Muscle of leg (tissue), 3 donors: ENCODE measurements at regions not wholly inside any gene's neighbourhood (a gene's known extent, or its start where the extent isn't known, plus 50 kb on each side); places are given as distances from the start of the nearest gene placed in this dataset.
A peak's percentile ranks its signal among the peaks of the same experiment; 100 is the strongest.

Experiments
- DNase-seq: peaks from one replicate; pipeline ENCODE4 v3.0.0; 2013
- H3K27ac ChIP-seq: one replicate; pipeline ENCODE4 v1.5.1; 2013; ENCODE audit warnings: mild to moderate bottlenecking, low read length, control low read depth
- H3K27me3 ChIP-seq: one replicate; pipeline ENCODE4 v1.6.1; 2013; ENCODE audit warnings: low read length; ENCODE audit not compliant: control insufficient read depth, insufficient read depth
- H3K36me3 ChIP-seq: one replicate; pipeline ENCODE4 v1.6.1; 2013; ENCODE audit warnings: low read length; ENCODE audit not compliant: control insufficient read depth, insufficient read depth
- H3K4me1 ChIP-seq: one replicate; pipeline ENCODE4 v1.6.1; 2013; ENCODE audit warnings: low read length; ENCODE audit not compliant: control insufficient read depth, insufficient read depth
- H3K4me3 ChIP-seq: one replicate; pipeline ENCODE4 v1.5.1; 2013; ENCODE audit warnings: low read length, control low read depth
- H3K9me3 ChIP-seq: replicated peaks from 2 replicates; pipeline ENCODE4 v1.6.1; 2013; ENCODE audit warnings: low read depth, low read length; ENCODE audit not compliant: control insufficient read depth
- WGBS: methylation state at CpG from one replicate; pipeline ENCODE4 v1.1.5; 2013; ENCODE audit warnings: missing lambda C conversion rate; ENCODE audit not compliant: insufficient coverage; 5-methylcytosine and 5-hydroxymethylcytosine counted together

DNA sequence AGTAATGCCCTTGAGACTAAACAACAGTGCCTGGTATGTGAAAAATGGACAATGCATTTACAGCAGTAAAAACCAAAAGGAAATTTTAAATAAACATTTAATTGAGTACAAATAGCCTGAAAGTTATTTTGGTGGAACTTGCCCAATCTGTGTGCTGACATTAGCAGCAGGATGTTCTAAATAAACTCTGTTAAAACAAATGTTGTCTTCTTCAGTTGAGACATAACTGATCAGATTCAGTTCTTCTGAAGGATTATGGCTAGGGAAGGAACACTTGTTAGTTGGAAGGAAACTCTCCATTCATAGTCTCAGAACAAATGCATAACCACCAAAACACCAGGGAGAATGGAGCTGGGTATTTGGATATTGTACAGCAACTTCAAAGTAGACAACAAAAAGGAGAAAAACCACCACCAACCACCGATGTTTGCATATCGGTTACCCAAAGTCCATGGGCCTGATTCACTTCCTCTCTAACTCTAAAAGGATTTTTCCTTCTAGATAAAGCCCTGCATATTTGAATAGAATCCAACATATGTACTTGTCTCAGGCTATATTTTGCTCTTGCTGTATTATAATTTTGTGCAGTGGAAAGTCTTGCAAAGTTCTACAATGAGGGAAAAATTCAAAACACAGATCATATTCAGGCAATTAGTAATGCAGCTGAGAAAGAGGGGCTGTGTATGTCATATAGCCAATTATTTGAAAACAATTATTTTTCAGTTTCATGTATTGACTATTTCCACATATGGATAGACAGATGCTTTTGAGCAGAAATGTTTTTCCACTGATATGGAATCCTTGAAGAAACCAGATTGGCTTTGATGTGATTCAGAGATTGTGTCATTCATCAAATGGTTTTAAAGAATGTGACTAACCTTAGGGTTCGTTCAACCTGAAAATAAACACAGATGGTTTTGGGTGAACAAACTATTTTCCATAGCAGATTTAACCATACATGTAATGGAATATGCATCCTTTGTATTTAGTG lies 152.2 kb upstream of the BMP4 start:
- H3K27me3 ChIP-seq, result no peaks in the 10 kb centered on the region
- no peak overlapping the region for H3K27ac ChIP-seq
- no peaks in the 10 kb centered on the region for H3K36me3 ChIP-seq
- WGBS, result no CpG with 5 or more reads among the region's 3 CpGs
- H3K4me1 ChIP-seq, result peaks cover 6% of the 10 kb centered on the region
- H3K4me3 ChIP-seq, result no peak overlapping the region
- DNase-seq, result peak; percentile 43
- H3K9me3 ChIP-seq, result no peaks in the 10 kb centered on the region

GRCh38 chr14:54109521-54110120 lies 153.0 kb upstream of the BMP4 start:
- H3K4me3 ChIP-seq, result no peak overlapping the region
- DNase-seq, result no peak
- no peaks in the 10 kb centered on the region for H3K36me3 ChIP-seq
- WGBS, result no CpG with 5 or more reads among the region's 2 CpGs
- H3K4me1 ChIP-seq, result peaks cover 6% of the 10 kb centered on the region
- no peaks in the 10 kb centered on the region for H3K9me3 ChIP-seq
- no peak overlapping the region for H3K27ac ChIP-seq
- H3K27me3 ChIP-seq, result no peaks in the 10 kb centered on the region

- Histone ChIP-seq H3K27ac (no peak overlapping the region), H3K27me3 (no peaks in the 10 kb centered on the region), H3K36me3 (no peaks in the 10 kb centered on the region), H3K9me3 (no peaks in the 10 kb centered on the region), H3K4me1 (no peaks in the 10 kb centered on the region), H3K4me3 (no peak overlapping the region)
- WGBS, result no CpG with 5 or more reads among the region's 1 CpG
- DNase-seq, result no peak
Observed at GRCh38 chr14:54114941-54115340, 158.3 kb upstream of the BMP4 start.

GRCh38 chr14:54116198-54116885 lies 159.7 kb upstream of the BMP4 start:
- no CpG with 5 or more reads among the region's 2 CpGs for WGBS
- no peak overlapping the region for H3K27ac ChIP-seq

GRCh38 chr14:54116972-54117371 lies 160.3 kb upstream of the BMP4 start:
- WGBS, result no CpG with 5 or more reads among the region's 2 CpGs
- H3K4me3 ChIP-seq, result no peak overlapping the region
- no peaks in the 10 kb centered on the region for H3K4me1 ChIP-seq
- H3K9me3 ChIP-seq, result no peaks in the 10 kb centered on the region
- H3K27ac ChIP-seq, result no peak overlapping the region
- no peaks in the 10 kb centered on the region for H3K27me3 ChIP-seq
- no peak for DNase-seq
- H3K36me3 ChIP-seq, result no peaks in the 10 kb centered on the region

More at GRCh38 chr14:54116198-54116885, 159.7 kb upstream of the BMP4 start:
- Histone ChIP-seq H3K9me3 (no peaks in the 10 kb centered on the region), H3K4me1 (no peaks in the 10 kb centered on the region), H3K27me3 (no peaks in the 10 kb centered on the region), H3K36me3 (no peaks in the 10 kb centered on the region), H3K4me3 (no peak overlapping the region)
- DNase-seq, result no peak

- Histone ChIP-seq H3K4me1 (no peaks in the 10 kb centered on the region), H3K4me3 (no peak overlapping the region), H3K36me3 (no peaks in the 10 kb centered on the region), H3K9me3 (no peaks in the 10 kb centered on the region), H3K27me3 (no peaks in the 10 kb centered on the region), H3K27ac (no peak overlapping the region)
- no CpG with 5 or more reads among the region's 3 CpGs for WGBS
- DNase-seq, result no peak
Observed at GRCh38 chr14:54117396-54117795, 160.8 kb upstream of the BMP4 start.

GRCh38 chr14:54117924-54118323 lies 161.3 kb upstream of the BMP4 start:
- H3K36me3 ChIP-seq, result no peaks in the 10 kb centered on the region
- WGBS, result 87% methylated on average over 3 of the region's 3 CpGs
- no peak overlapping the region for H3K4me3 ChIP-seq
- no peaks in the 10 kb centered on the region for H3K27me3 ChIP-seq
- no peak for DNase-seq
- H3K4me1 ChIP-seq, result no peaks in the 10 kb centered on the region
- H3K27ac ChIP-seq, result no peak overlapping the region
- H3K9me3 ChIP-seq, result no peaks in the 10 kb centered on the region

GRCh38 chr14:54120260-54120659 lies 163.6 kb upstream of the BMP4 start:
- WGBS, result no CpG with 5 or more reads among the region's 1 CpG
- Histone ChIP-seq H3K36me3 (no peaks in the 10 kb centered on the region), H3K4me1 (no peaks in the 10 kb centered on the region), H3K9me3 (no peaks in the 10 kb centered on the region), H3K4me3 (no peak overlapping the region), H3K27ac (no peak overlapping the region), H3K27me3 (no peaks in the 10 kb centered on the region)
- DNase-seq, result no peak

GRCh38 chr14:54121466-54122027 lies 164.9 kb upstream of the BMP4 start:
- H3K4me3 ChIP-seq, result no peak overlapping the region
- 14% methylated on average over 4 of the region's 5 CpGs for WGBS
- peak; percentile 57 for DNase-seq
- H3K27ac ChIP-seq, result no peak overlapping the region
- H3K36me3 ChIP-seq, result no peaks in the 10 kb centered on the region
- H3K4me1 ChIP-seq, result no peaks in the 10 kb centered on the region
- no peaks in the 10 kb centered on the region for H3K27me3 ChIP-seq
- H3K9me3 ChIP-seq, result no peaks in the 10 kb centered on the region

DNA sequence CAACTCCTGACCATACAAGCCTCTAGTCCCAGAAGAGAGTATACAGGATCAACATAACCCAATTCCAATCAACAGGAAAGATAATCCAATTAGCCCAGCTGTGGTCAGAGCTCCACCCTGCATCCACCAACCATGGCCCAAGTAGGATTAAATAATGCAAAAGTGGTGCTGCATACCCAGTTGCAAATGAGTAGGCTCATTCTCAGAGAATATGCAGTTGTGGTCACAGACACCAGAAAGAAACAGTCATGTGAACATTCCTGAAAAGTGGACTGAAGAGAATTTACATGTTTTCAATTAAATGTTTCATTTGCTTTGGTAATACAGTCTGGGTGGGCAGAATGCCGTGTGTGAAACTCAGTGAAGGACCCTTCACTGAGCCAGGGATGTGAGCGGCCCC lies 167.2 kb upstream of the BMP4 start:
- no peaks in the 10 kb centered on the region for H3K27me3 ChIP-seq
- H3K4me3 ChIP-seq, result no peak overlapping the region
- no peaks in the 10 kb centered on the region for H3K4me1 ChIP-seq
- DNase-seq, result no peak
- no peaks in the 10 kb centered on the region for H3K36me3 ChIP-seq
- no peaks in the 10 kb centered on the region for H3K9me3 ChIP-seq
- 100% methylated on average over 2 of the region's 2 CpGs for WGBS
- H3K27ac ChIP-seq, result no peak overlapping the region
